Sigmoid colon (tissue), 4 donors: ENCODE measurements at regions not wholly inside any gene's neighbourhood (a gene's known extent, or its start where the extent isn't known, plus 50 kb on each side); places are given as distances from the start of the nearest gene placed in this dataset.

Source experiments
- CTCF ChIP-seq, 4 experiments: fragments of 450-650 bp in 3 of 4; fragments of 200-600 bp in 1 of 4; IDR thresholded peaks; one replicate each; pipeline ENCODE4 v1.5.1; 2016 to 2019; ENCODE audit warnings: antibody characterized with exemption in 4 of 4, mild to moderate bottlenecking in 3 of 4, moderate library complexity in 2 of 4
- POLR2AphosphoS5 ChIP-seq, 4 donors: sonication (generic); formaldehyde crosslinking; IDR thresholded peaks; one replicate each; pipeline ENCODE4 v1.6.1; 2017; ENCODE audit warnings: antibody characterized with exemption in 4 of 4

GRCh38 chr3:194081826-194082225 lies 54.1 kb upstream of the HES1 start:
- TF ChIP-seq CTCF (IDR thresholded peaks at IDR 0.05) (no peak), POLR2AphosphoS5 (IDR thresholded peaks at IDR 0.05) (no peak)
